GM12891 (cell line): ENCODE measurements at regions not wholly inside any gene's neighbourhood (a gene's known extent, or its start where the extent isn't known, plus 50 kb on each side); places are given as distances from the start of the nearest gene placed in this dataset.

Experiments used
- DNase-seq: peaks from one replicate; pipeline ENCODE4 v3.0.0; 2011; ENCODE audit warnings: low spot score; ENCODE audit not compliant: insufficient read length
- FAIRE-seq: peaks from 2 replicates; lab custom pipeline; 2011; peaks lifted over from hg19 to GRCh38; lab: Jason Lieb, UNC
- PAX5 ChIP-seq: IDR thresholded peaks from 2 replicates; pipeline ENCODE4 v1.6.1; 2011; ENCODE audit warnings: low read length, moderate library complexity, mild to moderate bottlenecking; ENCODE audit not compliant: insufficient read depth, severe bottlenecking
- POLR2A ChIP-seq: IDR thresholded peaks from 2 replicates; pipeline ENCODE4 v1.6.1; 2011; ENCODE audit warnings: low read depth, low read length, control low read depth
- POLR2AphosphoS5 ChIP-seq: IDR thresholded peaks from 2 replicates; pipeline ENCODE4 v1.6.1; 2011; ENCODE audit warnings: low read depth, low read length, control low read depth
- POU2F2 ChIP-seq: IDR thresholded peaks from 2 replicates; pipeline ENCODE4 v1.6.1; 2011; ENCODE audit warnings: low read depth, mild to moderate bottlenecking, control low read depth, low read length, moderate library complexity
- SPI1 ChIP-seq: IDR thresholded peaks from 2 replicates; pipeline ENCODE4 v1.6.1; 2011; ENCODE audit warnings: low read depth, low read length, control low read depth
- TAF1 ChIP-seq: IDR thresholded peaks from 2 replicates; pipeline ENCODE4 v1.6.1; 2011; ENCODE audit warnings: low read depth, low read length, control low read depth

DNA sequence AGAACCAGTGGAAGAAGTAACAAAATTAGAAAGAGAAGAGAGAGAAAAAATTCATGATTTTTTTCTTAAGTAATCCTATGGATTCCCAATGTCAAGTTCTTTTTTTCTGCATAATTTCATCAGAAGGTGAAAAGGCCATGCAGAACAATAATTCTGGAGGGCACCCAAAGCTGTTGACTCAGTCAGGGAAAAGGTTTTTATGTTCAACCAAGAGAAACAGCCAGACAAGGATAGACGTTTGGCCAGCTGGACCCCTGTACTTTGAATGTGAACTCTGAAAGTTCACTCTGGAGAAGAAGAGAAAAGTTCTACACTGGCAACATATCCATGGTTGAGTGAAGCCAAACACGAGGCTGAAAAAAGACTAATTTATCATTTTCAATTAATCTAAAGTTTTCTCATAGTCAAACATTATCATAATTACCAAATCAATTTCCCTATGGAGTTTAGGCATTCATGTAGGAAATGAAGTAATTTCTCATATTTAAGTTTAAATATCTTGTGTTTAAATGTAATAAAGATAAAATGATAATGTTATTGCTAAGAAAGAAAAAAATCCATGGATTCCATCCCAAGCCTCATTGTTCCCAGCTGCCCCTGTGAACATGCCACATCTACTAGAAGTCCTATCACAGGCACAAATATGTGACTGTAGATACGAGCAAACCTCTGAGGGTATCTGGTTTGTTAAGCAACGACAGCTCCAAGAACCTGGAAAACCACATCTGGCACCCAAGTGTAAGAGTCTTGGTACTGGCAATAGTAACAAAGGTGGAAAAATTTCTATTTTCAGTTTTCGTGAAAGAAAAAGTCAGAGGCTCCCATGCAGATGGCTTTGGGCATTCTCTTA, 742.7 kb upstream of the ACVR2A start:
- DNase-seq (no peak), FAIRE-seq (no peak)
- TF ChIP-seq POLR2A (no peak), SPI1 (no peak), POU2F2 (no peak), TAF1 (no peak), PAX5 (no peak), POLR2AphosphoS5 (no peak)

DNA sequence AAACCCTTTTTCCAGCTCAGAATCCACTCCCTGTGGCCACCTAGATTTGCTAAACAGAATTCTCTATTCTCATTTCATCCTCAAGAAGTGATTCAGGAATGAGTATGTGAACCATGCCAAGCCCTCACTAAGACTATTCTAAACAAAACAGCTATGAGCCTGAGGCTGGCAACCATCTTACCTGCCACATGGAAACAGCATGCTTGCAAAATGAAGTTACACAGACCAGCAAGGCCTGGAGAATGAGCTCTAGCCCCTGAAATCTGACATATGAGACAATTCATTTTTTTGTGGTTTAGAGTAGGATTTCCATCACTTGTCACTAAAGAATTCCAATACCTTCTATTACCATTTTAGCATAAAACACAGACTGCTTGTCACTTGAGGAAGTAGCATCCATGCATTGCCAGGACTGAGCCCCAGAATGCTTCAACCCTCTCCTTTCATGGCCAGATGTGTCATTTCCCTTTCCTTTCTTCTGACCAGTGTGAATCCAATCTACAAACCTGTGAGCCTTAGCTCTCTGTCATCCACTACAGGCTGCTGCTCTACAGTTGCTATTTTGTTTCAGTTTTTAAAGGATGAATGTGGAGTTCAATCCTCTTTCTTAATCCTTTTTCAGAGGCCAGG, 744.3 kb upstream of the ACVR2A start:
- DNase-seq = no peak
- FAIRE-seq = no peak
- TF ChIP-seq TAF1 = no peak
- TF ChIP-seq POLR2AphosphoS5 = no peak
- TF ChIP-seq PAX5 = no peak
- TF ChIP-seq POU2F2 = no peak
- no peak for TF ChIP-seq SPI1
- no peak for TF ChIP-seq POLR2A

DNA sequence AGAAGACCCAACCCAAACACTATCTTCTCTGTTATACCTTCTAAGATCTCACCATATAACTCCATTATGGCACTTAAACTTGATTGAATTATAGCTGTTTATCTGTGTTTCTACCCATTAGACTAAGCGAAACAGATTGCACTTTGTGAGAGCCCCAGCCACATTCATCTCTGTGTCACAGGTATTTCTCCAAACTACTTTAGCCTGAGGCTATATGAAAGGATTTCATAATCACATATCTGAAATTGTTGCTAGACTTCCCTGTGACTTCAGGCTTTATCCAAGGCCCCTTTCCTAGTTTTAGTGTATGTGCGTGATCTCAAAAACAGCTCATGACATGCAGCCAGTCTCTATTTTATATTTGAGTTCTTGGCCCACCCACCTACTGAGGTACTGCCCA, 745.0 kb upstream of the ACVR2A start:
- no peak for DNase-seq

DNA sequence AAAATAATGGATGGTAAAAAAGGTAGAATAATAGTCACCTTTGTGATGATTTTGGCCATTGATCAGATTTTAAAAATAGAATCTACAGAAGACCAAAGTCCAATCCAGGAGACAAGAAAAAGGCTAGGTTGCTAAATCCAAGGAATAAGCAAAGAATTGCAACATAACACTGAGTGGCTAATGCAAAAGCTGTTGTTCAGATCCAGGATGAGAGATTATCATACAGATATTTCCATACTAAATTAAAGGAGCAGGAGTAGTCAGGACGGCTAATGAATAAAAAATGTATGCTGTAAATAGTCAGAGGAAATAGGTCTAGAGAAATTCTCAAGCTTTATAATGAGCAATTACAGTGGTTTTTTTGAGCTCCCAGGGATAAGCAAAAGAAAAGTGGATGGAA, 745.9 kb upstream of the ACVR2A start:
- FAIRE-seq = no peak
- TF ChIP-seq POLR2A (no peak), SPI1 (no peak), PAX5 (no peak), POLR2AphosphoS5 (no peak), POU2F2 (no peak), TAF1 (no peak)
- DNase-seq = no peak

More for the DNA sequence above, 745.0 kb upstream of the ACVR2A start:
- FAIRE-seq = no peak
- TF ChIP-seq TAF1 = no peak
- no peak for TF ChIP-seq PAX5
- TF ChIP-seq SPI1 = no peak
- no peak for TF ChIP-seq POU2F2
- no peak for TF ChIP-seq POLR2A
- no peak for TF ChIP-seq POLR2AphosphoS5

DNA sequence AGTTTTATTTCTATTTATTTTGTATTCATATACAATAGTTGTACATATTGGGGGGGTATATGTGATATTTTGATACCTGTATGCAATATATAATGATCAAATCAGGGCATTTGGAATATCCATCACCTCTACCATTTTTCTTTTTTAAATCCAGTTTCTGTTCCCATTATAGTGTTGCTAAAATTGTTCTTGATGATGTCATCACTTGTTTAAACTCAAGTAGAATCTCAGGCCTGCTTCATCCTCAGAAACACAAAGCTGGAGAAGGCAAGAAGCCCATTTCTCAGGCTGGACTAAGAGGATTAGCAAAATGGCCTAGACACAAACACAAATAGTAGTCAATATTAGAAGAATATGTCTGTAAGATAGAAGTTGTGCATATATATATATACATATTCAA, 747.1 kb upstream of the ACVR2A start:
- TF ChIP-seq POLR2AphosphoS5 (no peak), SPI1 (no peak), PAX5 (no peak), TAF1 (no peak), POLR2A (no peak), POU2F2 (no peak)
- no peak for FAIRE-seq
- DNase-seq = no peak

DNA sequence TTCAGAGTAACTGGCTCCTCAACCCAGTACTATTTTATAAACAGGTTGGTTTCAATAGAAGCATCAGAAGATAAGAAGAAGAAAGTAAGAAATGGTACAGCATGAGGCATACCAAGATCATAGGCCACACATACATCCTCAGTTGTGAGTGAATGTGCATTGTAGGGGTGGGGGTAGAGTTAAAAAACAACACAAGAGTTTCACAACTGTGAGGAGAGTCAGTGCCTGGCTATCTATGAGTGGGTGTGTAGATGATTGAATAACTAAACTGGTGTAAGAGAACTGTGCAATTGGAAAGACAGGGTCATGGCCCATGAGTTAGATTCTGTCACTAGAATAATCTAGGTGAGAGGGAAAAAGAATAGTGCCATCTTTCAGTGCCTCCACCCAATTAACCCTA, 748.2 kb upstream of the ACVR2A start:
- TF ChIP-seq TAF1 = no peak
- TF ChIP-seq SPI1 = no peak
- no peak for TF ChIP-seq PAX5
- no peak for TF ChIP-seq POU2F2
- TF ChIP-seq POLR2AphosphoS5 = no peak
- no peak for TF ChIP-seq POLR2A
- FAIRE-seq = no peak
- no peak for DNase-seq

DNA sequence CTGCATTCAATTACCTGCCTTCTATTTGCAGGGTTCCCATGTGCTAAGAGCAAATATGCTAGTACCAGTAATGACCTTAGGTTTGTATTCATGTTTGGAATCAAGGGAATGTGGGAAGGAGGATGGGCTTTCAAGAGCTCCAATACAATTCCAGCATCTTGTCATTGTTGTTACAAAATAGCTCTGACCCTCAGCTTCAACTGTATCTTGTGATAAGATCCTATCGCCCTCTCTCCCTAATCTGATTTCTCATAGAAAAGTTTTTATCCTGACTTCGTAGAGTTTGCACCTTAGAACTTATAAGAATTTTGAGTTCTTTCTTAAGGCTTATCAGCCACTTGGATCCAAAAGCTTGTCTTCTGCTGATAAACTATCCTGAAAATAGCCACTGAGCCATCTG, 749.5 kb upstream of the ACVR2A start:
- FAIRE-seq (no peak), DNase-seq (no peak)
- TF ChIP-seq POLR2AphosphoS5 (no peak), SPI1 (no peak), PAX5 (no peak), TAF1 (no peak), POU2F2 (no peak), POLR2A (no peak)

DNA sequence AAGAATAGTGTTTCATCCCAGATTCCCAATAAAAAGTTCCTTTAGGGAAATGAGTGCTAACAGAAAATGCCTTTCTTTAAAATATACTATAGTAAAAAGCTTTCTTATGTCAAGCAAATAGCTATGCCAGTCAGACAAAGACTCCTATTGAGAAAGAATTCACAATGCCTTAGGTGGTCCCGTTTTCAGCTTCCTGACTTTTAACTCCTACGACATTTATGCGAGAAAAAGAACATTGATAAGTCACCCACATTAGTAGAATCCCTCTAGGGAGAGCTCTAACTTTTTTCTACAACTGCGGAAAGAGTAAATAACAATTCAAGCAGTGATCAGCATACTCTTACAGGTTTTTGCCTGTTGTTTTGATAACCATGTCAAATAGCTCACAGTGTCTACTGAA, 750.8 kb upstream of the ACVR2A start:
- TF ChIP-seq PAX5 (no peak), TAF1 (no peak), POU2F2 (no peak), POLR2AphosphoS5 (no peak), SPI1 (no peak), POLR2A (no peak)
- DNase-seq = no peak
- no peak for FAIRE-seq

DNA sequence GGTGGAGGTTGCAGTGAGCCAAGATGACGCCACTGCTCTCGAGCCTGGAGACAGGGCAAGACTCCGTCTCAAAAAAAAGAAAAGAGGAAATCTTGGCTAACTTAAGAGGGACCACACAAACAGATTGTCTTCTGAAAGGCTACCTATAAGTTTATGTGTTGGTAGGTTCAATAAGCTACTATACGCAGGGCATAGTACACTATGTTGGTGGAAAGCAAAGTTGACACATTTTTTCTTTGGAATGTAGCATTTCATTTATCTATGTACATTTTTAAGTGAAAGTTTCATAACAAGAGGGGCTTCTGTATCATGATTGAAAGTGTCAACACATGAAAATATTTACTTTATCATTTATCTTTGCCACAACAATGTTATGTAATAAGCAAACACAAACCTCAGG, 752.6 kb upstream of the ACVR2A start:
- FAIRE-seq = no peak
- no peak for TF ChIP-seq PAX5
- TF ChIP-seq SPI1 = no peak
- no peak for TF ChIP-seq POLR2AphosphoS5
- TF ChIP-seq POU2F2 = no peak
- TF ChIP-seq TAF1 = no peak
- no peak for TF ChIP-seq POLR2A
- no peak for DNase-seq
